ENCODE measurements at regions not wholly inside any gene's neighbourhood (a gene's known extent, or its start where the extent isn't known, plus 50 kb on each side); places are given as distances from the start of the nearest gene placed in this dataset.

GRCh38 chr6:154583546-154584188 lies 73.2 kb upstream of the CNKSR3 start:
- Histone ChIP-seq H3K9ac (no peak overlapping the region), H3K4me1 (ENCODE audit: low read depth, poor library complexity, severe bottlenecking) (no peaks in the 10 kb centered on the region), H3K27me3 (ENCODE audit: insufficient read depth, low read depth) (no peaks in the 10 kb centered on the region), H2AFZ (ENCODE audit: low read depth) (no peak overlapping the region), H4K20me1 (ENCODE audit: insufficient read depth) (no peaks in the 10 kb centered on the region), H3K4me2 (no peak overlapping the region), H3K79me2 (ENCODE audit: insufficient read depth, low read depth) (no peaks in the 10 kb centered on the region), H3K27ac (no peak overlapping the region), H3K4me3 (IDR thresholded peaks at IDR 0.05; ENCODE audit: insufficient read depth, low read depth, low read length) (no peak overlapping the region), H3K36me3 (ENCODE audit: insufficient read depth) (no peaks in the 10 kb centered on the region)
- no peak for TF ChIP-seq CTCF (conservative IDR thresholded peaks at IDR 0.05; ENCODE audit: low read depth, low read length)

- no peaks in the 10 kb centered on the region for H3K79me2 ChIP-seq (ENCODE audit: insufficient read depth, low read depth)
- H2AFZ ChIP-seq (ENCODE audit: low read depth) = no peak overlapping the region
- no peak overlapping the region for H3K4me3 ChIP-seq (IDR thresholded peaks at IDR 0.05; ENCODE audit: insufficient read depth, low read depth, low read length)
- H4K20me1 ChIP-seq (ENCODE audit: insufficient read depth) = no peaks in the 10 kb centered on the region
- H3K9ac ChIP-seq = no peak overlapping the region
- no peak for TF ChIP-seq CTCF (conservative IDR thresholded peaks at IDR 0.05; ENCODE audit: low read depth, low read length)
- H3K27ac ChIP-seq = no peak overlapping the region
- no peak overlapping the region for H3K4me2 ChIP-seq
- H3K27me3 ChIP-seq (ENCODE audit: insufficient read depth, low read depth) = no peaks in the 10 kb centered on the region
- no peaks in the 10 kb centered on the region for H3K4me1 ChIP-seq (ENCODE audit: low read depth, poor library complexity, severe bottlenecking)
- no peaks in the 10 kb centered on the region for H3K36me3 ChIP-seq (ENCODE audit: insufficient read depth)
Observed at GRCh38 chr6:154590756-154591155, 80.3 kb upstream of the CNKSR3 start.

GRCh38 chr6:154591234-154591633 lies 80.7 kb upstream of the CNKSR3 start:
- no peak for TF ChIP-seq CTCF (conservative IDR thresholded peaks at IDR 0.05; ENCODE audit: low read depth, low read length)
- Histone ChIP-seq H3K27ac (no peak overlapping the region), H3K27me3 (ENCODE audit: insufficient read depth, low read depth) (no peaks in the 10 kb centered on the region), H3K36me3 (ENCODE audit: insufficient read depth) (no peaks in the 10 kb centered on the region), H3K79me2 (ENCODE audit: insufficient read depth, low read depth) (no peaks in the 10 kb centered on the region), H3K9ac (no peak overlapping the region), H3K4me2 (no peak overlapping the region), H3K4me1 (ENCODE audit: low read depth, poor library complexity, severe bottlenecking) (no peaks in the 10 kb centered on the region), H3K4me3 (IDR thresholded peaks at IDR 0.05; ENCODE audit: insufficient read depth, low read depth, low read length) (no peak overlapping the region), H2AFZ (ENCODE audit: low read depth) (no peak overlapping the region), H4K20me1 (ENCODE audit: insufficient read depth) (no peaks in the 10 kb centered on the region)

- H3K79me2 ChIP-seq (ENCODE audit: insufficient read depth, low read depth) = no peaks in the 10 kb centered on the region
- no peaks in the 10 kb centered on the region for H3K36me3 ChIP-seq (ENCODE audit: insufficient read depth)
- no peaks in the 10 kb centered on the region for H3K4me1 ChIP-seq (ENCODE audit: low read depth, poor library complexity, severe bottlenecking)
- H4K20me1 ChIP-seq (ENCODE audit: insufficient read depth) = no peaks in the 10 kb centered on the region
- H3K4me2 ChIP-seq = no peak overlapping the region
- H3K27ac ChIP-seq = no peak overlapping the region
- no peaks in the 10 kb centered on the region for H3K27me3 ChIP-seq (ENCODE audit: insufficient read depth, low read depth)
- no peak overlapping the region for H3K4me3 ChIP-seq (IDR thresholded peaks at IDR 0.05; ENCODE audit: insufficient read depth, low read depth, low read length)
- TF ChIP-seq CTCF (conservative IDR thresholded peaks at IDR 0.05; ENCODE audit: low read depth, low read length) = no peak
- H2AFZ ChIP-seq (ENCODE audit: low read depth) = no peak overlapping the region
- no peak overlapping the region for H3K9ac ChIP-seq
Observed at GRCh38 chr6:154592199-154592860, 81.8 kb upstream of the CNKSR3 start.
